GM13976 (cell line): ENCODE measurements at regions not wholly inside any gene's neighbourhood (a gene's known extent, or its start where the extent isn't known, plus 50 kb on each side); places are given as distances from the start of the nearest gene placed in this dataset.

Experiments
- DNase-seq: peaks from one replicate; pipeline ENCODE4 v3.0.0; 2012; ENCODE audit warnings: low spot score
- in situ Hi-C: fragments of 300-500 bp; cut with MboI; formaldehyde crosslinking; loops from one replicate; pipeline ENCODE4 v1.12.0; 2022; ENCODE audit warnings: low sequenced_read_pairs, mixed read lengths, inconsistent platforms; ENCODE audit not compliant: unreplicated experiment
- TF ChIP-seq, protein P1 (sequence below): IDR thresholded peaks from 2 replicates; pipeline ENCODE4 v1.5.1; 2012; ENCODE audit warnings: borderline replicate concordance, mild to moderate bottlenecking; ENCODE audit not compliant: insufficient read depth; ENCODE audit errors: extremely low read depth, missing control alignments, control extremely low read depth

DNA sequence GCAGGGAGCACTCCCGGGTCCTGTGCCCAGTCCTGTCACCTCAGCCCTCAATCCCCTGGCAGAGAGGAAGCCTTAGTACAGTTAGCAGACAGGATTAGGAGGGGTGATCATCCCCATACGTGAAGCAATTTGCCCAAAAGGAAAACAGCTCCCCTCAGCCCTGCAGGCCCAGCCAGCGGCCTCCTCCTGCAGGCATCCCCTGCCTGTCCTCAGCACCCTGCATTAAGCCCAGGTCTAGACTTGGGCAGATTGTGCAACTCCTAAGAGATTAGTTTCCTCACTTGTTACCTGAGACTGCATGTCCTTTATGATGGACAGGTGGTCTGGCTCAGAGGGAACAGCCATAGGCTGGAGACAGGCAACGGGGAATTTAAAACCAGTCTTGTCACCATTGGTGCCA, 95.5 kb upstream of the TMEM45B start:
- TF ChIP-seq, protein P1, sequence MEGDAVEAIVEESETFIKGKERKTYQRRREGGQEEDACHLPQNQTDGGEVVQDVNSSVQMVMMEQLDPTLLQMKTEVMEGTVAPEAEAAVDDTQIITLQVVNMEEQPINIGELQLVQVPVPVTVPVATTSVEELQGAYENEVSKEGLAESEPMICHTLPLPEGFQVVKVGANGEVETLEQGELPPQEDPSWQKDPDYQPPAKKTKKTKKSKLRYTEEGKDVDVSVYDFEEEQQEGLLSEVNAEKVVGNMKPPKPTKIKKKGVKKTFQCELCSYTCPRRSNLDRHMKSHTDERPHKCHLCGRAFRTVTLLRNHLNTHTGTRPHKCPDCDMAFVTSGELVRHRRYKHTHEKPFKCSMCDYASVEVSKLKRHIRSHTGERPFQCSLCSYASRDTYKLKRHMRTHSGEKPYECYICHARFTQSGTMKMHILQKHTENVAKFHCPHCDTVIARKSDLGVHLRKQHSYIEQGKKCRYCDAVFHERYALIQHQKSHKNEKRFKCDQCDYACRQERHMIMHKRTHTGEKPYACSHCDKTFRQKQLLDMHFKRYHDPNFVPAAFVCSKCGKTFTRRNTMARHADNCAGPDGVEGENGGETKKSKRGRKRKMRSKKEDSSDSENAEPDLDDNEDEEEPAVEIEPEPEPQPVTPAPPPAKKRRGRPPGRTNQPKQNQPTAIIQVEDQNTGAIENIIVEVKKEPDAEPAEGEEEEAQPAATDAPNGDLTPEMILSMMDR, result no peak
- in situ Hi-C loops, result no loop called here
- DNase-seq, result no peak

DNA sequence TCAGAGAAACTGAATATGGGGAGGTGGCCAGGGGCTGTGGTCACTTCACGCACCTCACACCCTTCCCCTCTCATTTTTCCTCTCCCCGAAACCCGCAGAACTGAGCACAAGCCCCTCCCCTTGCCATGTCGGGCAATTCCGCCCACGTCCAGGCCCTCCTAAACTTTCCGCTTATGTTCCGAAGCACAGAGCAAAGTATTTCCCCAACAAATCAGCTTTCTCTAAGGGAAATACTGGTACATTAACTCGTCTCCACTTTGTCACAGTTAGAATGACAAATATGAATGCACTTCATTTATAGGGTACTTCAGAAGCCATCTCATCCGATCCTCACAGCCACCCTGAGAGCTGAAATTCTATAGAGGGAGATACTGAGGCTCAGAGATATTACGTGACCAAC, 94.7 kb upstream of the TMEM45B start:
- DNase-seq, result no peak
- in situ Hi-C loops, result no loop called here
- TF ChIP-seq, protein P1, result no peak

DNA sequence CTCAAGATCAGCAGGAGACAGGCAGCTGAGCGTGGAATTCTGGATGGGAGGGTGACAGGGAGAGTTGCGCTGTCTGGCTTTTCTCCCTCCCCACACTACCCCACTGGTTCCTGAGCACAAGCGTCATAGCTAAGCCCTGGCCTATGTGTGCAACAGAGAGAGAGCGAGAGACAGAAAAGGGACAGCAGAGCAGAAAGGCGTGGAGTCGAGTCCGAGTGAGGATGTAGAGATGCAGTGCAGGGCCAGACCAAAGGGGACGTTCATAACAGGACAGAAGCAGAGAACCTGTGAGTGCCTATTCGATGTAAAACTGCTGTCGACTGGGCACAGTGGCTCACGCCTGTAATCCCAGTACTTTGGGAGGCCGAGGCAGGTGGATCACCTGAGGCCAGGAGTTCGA, 94.0 kb upstream of the TMEM45B start:
- DNase-seq, result no peak
- in situ Hi-C loops, result no loop called here
- TF ChIP-seq, protein P1, result no peak

DNA sequence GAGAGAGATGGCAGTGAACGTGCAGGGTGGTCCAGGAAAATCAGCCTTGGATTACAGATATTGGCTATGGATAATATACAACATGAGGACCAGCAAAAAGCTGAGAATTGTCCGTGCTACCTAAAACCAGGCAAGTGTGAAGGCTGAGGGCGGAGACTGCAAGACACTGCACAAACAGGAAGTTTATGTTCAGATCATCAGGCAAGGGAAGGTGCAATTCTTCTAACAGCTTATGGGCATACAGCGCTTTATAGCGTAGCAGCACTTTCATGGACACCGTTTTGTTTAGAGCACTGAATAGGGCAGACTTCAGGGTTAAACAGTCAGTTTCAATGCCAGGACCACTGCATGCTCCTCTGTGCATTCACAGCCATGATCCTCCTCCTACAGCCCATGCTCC, 93.1 kb upstream of the TMEM45B start:
- TF ChIP-seq, protein P1, result no peak
- in situ Hi-C loops, result no loop called here
- no peak for DNase-seq

DNA sequence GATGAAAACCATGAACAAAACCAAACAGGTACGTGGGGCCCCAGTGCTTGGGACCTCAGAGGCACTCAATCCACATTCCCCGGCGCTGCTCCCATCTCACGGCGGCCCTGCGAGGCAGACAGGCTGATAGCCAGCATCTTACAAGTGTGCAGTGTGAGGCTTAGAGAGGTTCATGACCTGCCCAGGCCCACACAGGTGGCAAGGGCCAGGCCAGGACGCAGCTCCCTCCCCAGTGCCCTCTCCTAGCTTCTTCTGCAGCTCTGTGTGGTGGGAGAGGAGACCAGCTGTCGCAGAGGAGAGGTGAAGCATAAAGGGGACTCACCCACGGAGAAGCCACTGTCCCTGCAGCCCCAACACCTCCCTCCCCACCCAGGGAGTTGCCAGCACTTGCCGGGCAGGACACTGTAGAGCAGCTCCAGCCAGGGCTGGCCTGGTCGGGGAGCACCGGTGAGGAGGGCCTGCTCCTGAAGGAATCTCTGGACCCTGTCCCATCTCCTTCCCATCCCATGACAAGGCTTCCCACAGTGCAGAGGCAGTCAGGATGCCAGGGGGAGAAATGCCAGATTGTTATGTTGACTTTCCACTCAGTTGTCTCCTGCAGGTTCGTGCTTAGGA, 92.4 kb upstream of the TMEM45B start:
- TF ChIP-seq, protein P1, result no peak
- DNase-seq, result no peak

DNA sequence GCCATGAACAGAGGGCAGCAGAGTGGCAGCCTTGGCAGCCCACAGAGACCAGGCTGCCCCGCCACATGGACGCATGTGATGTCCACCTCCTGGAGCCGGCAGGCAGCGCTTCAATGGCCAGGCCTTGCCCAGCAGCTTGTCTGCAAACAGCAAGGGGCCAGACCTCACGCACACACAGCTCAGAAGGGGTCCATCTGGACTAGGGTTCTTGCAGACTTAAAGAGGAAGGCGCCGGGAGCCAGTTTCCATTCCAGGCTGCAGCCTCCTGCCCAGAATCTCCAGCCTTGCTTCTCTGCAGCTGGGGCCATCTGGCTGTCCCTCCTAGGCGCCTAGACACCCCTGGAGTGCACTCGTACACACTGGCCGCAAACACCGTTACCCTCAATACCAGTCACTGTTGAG, 91.9 kb upstream of the TMEM45B start:
- DNase-seq, result no peak
- TF ChIP-seq, protein P1, result no peak
- in situ Hi-C loops, result no loop called here

More for the DNA sequence above, 92.4 kb upstream of the TMEM45B start:
- in situ Hi-C loops, result no loop called here
